SK-N-SH (cell line): ENCODE measurements at regions not wholly inside any gene's neighbourhood (a gene's known extent, or its start where the extent isn't known, plus 50 kb on each side); places are given as distances from the start of the nearest gene placed in this dataset.

Experiments
- CTCF ChIA-PET: fragments of 300-600, 350-600 bp; formaldehyde crosslinking; extraction: SDS; loops from one replicate; lab custom pipeline; 2021; lab: Yijun Ruan, JAX
- POLR2A ChIA-PET: fragments of 350-600 bp; sonication (Branson Sonifier 250); formaldehyde crosslinking; extraction: SDS; loops from one replicate; lab custom pipeline; 2020; ENCODE audit warnings: antibody characterized with exemption, inconsistent platforms; lab: Yijun Ruan, JAX
- DNase-seq: peaks from one replicate; pipeline ENCODE4 v3.0.0; 2012
- H2AFZ ChIP-seq: fragments of 200-600 bp; sonication (generic); 2 replicates; pipeline ENCODE4 v1.8.1; 2016; ENCODE audit warnings: antibody characterized with exemption, mild to moderate bottlenecking, low read depth
- H3F3A ChIP-seq: fragments of 200-600 bp; sonication (generic); replicated peaks from 2 replicates; pipeline ENCODE3; 2016; ENCODE audit warnings: antibody characterized with exemption, mild to moderate bottlenecking; ENCODE audit not compliant: insufficient read depth
- H3K27ac ChIP-seq, 2 experiments: fragments of 200-500 bp in 1 of 2; fragments of 200-600 bp in 1 of 2; sonication (Bioruptor generic) in 1 of 2; sonication (generic), shearing (Covaris generic) in 1 of 2; 2 replicates each; pipeline versions ENCODE4 v1.5.1 to v1.6.1; 2014 to 2016; ENCODE audit warnings: low read depth in 2 of 2, inconsistent platforms in 1 of 2, low read length in 1 of 2, mild to moderate bottlenecking in 1 of 2, mixed read lengths in 1 of 2
- H3K27me3 ChIP-seq: fragments of 200-600 bp; sonication (generic), shearing (Covaris generic); 2 replicates; pipeline ENCODE4 v1.6.1; 2016; ENCODE audit warnings: mixed run types; ENCODE audit not compliant: insufficient read depth
- H3K36me3 ChIP-seq, 2 experiments: fragments of 200-500 bp in 1 of 2; fragments of 200-600 bp in 1 of 2; sonication (Bioruptor generic) in 1 of 2; sonication (generic) in 1 of 2; replicated peaks in 1 of 2; 2 replicates each; pipeline versions ENCODE3 to v1.5.1; 2014 to 2016; ENCODE audit warnings: low read length in 1 of 2, mild to moderate bottlenecking in 1 of 2; ENCODE audit not compliant: insufficient read depth in 2 of 2, control insufficient read depth in 1 of 2
- H3K4me1 ChIP-seq, 2 experiments: fragments of 200-500 bp in 1 of 2; fragments of 200-600 bp in 1 of 2; sonication (Bioruptor generic) in 1 of 2; sonication (generic), shearing (Covaris generic) in 1 of 2; 2 replicates each; pipeline versions ENCODE4 v1.5.1 to v1.6.1; 2014 to 2016; ENCODE audit warnings: low read depth in 1 of 2, low read length in 1 of 2, mixed run types in 1 of 2; ENCODE audit not compliant: insufficient read depth in 2 of 2, control insufficient read depth in 1 of 2
- H3K4me2 ChIP-seq: fragments of 200-600 bp; sonication (generic), shearing (Covaris generic); 2 replicates; pipeline ENCODE4 v1.6.1; 2017; ENCODE audit warnings: mixed run types
- H3K4me3 ChIP-seq, 2 experiments: fragments of 200-500 bp in 1 of 2; fragments of 200-600 bp in 1 of 2; sonication (Bioruptor generic) in 1 of 2; sonication (generic), shearing (Covaris generic) in 1 of 2; 2 replicates each; pipeline versions ENCODE4 v1.5.1 to v1.8.1; 2014 to 2016; ENCODE audit warnings: low read depth in 2 of 2, inconsistent platforms in 1 of 2, low read length in 1 of 2, mild to moderate bottlenecking in 1 of 2, mixed read lengths in 1 of 2, moderate library complexity in 1 of 2
- H3K79me2 ChIP-seq: fragments of 200-600 bp; sonication (generic); 2 replicates; pipeline ENCODE4 v1.8.1; 2017; ENCODE audit warnings: mild to moderate bottlenecking; ENCODE audit not compliant: insufficient read depth
- H3K9ac ChIP-seq: fragments of 200-600 bp; sonication (generic); 2 replicates; pipeline ENCODE4 v1.6.1; 2017; ENCODE audit warnings: mixed run types
- H3K9me2 ChIP-seq: fragments of 200-600 bp; sonication (generic); 2 replicates; pipeline ENCODE4 v1.6.1; 2017; ENCODE audit warnings: mixed run types
- H3K9me3 ChIP-seq: fragments of 200-600 bp; sonication (generic); 2 replicates; pipeline ENCODE4 v1.6.1; 2017; ENCODE audit warnings: mixed run types, mild to moderate bottlenecking, moderate library complexity
- H4K20me1 ChIP-seq: fragments of 200-600 bp; sonication (generic); 2 replicates; pipeline ENCODE4 v1.6.1; 2017; ENCODE audit warnings: mild to moderate bottlenecking, mixed run types; ENCODE audit not compliant: insufficient read depth
- EZH2phosphoT487 ChIP-seq: fragments of 200-600 bp; sonication (generic); IDR thresholded peaks from 2 replicates; pipeline ENCODE4 v1.6.1; 2017; ENCODE audit warnings: low read depth, mixed run types, mild to moderate bottlenecking, antibody characterized with exemption, moderate library complexity, borderline replicate concordance
- FOSL2 ChIP-seq: IDR thresholded peaks from 2 replicates; pipeline ENCODE4 v1.4.0; 2012; ENCODE audit warnings: low read depth, mild to moderate bottlenecking, moderate library complexity, borderline replicate concordance
- FOXJ3 ChIP-seq: sonication (generic); formaldehyde crosslinking; IDR thresholded peaks from 2 replicates; pipeline ENCODE4 v1.5.1; 2020; ENCODE audit warnings: mild to moderate bottlenecking, missing genetic modification reagents
- FOXM1 ChIP-seq: IDR thresholded peaks from 2 replicates; pipeline ENCODE4 v1.4.0; 2012; ENCODE audit warnings: low read depth, mild to moderate bottlenecking
- GABPA ChIP-seq: IDR thresholded peaks from 2 replicates; pipeline ENCODE4 v1.4.0; 2012; ENCODE audit warnings: low read depth, mild to moderate bottlenecking
- JUND ChIP-seq: IDR thresholded peaks from 2 replicates; pipeline ENCODE4 v1.4.0; 2012
- MEF2A ChIP-seq: IDR thresholded peaks from 2 replicates; pipeline ENCODE4 v1.4.0; 2012; ENCODE audit warnings: low read depth, borderline replicate concordance
- NFIC ChIP-seq: IDR thresholded peaks from 2 replicates; pipeline ENCODE4 v1.4.0; 2012; ENCODE audit warnings: borderline replicate concordance
- NRF1 ChIP-seq: IDR thresholded peaks from 2 replicates; pipeline ENCODE4 v1.6.1; 2012; ENCODE audit warnings: low read depth, mild to moderate bottlenecking, low read length
- POLR2AphosphoS5 ChIP-seq: IDR thresholded peaks from 2 replicates; pipeline ENCODE4 v1.6.1; 2012; ENCODE audit warnings: low read depth, low read length
- RAD21 ChIP-seq: IDR thresholded peaks from 2 replicates; pipeline ENCODE4 v1.6.1; 2012; ENCODE audit warnings: mild to moderate bottlenecking, low read length
- RFX5 ChIP-seq: IDR thresholded peaks from 2 replicates; pipeline ENCODE4 v1.6.1; 2012; ENCODE audit warnings: mild to moderate bottlenecking, improper control_type of control experiment, low read length
- TEAD4 ChIP-seq: IDR thresholded peaks from 2 replicates; pipeline ENCODE4 v1.4.0; 2012; ENCODE audit warnings: mild to moderate bottlenecking, borderline replicate concordance; ENCODE audit not compliant: insufficient read depth
- WGBS: methylation state at CpG from one replicate; pipeline ENCODE4 v1.1.6; 2017; ENCODE audit warnings: low lambda C conversion rate; 5-methylcytosine and 5-hydroxymethylcytosine counted together
- TF ChIP-seq, protein P1 (sequence below): IDR thresholded peaks from 2 replicates; pipeline ENCODE4 v1.4.0; 2012; ENCODE audit warnings: low read depth, borderline replicate concordance
- TF ChIP-seq, protein P2 (sequence below): IDR thresholded peaks from 2 replicates; pipeline ENCODE4 v1.6.1; 2012; ENCODE audit warnings: mild to moderate bottlenecking, low read depth, low read length, moderate library complexity
- TF ChIP-seq, protein P3 (sequence below): IDR thresholded peaks from 2 replicates; pipeline ENCODE4; 2012
- TF ChIP-seq, protein P4 (sequence below): fragments of 200-600 bp; sonication (generic); IDR thresholded peaks from 2 replicates; pipeline ENCODE4 v1.6.1; 2017; ENCODE audit warnings: antibody characterized with exemption, mild to moderate bottlenecking, moderate library complexity
- TF ChIP-seq, protein P5 (sequence below): IDR thresholded peaks from 2 replicates; pipeline ENCODE4 v1.4.0; 2012; ENCODE audit warnings: low read depth, borderline replicate concordance

DNA sequence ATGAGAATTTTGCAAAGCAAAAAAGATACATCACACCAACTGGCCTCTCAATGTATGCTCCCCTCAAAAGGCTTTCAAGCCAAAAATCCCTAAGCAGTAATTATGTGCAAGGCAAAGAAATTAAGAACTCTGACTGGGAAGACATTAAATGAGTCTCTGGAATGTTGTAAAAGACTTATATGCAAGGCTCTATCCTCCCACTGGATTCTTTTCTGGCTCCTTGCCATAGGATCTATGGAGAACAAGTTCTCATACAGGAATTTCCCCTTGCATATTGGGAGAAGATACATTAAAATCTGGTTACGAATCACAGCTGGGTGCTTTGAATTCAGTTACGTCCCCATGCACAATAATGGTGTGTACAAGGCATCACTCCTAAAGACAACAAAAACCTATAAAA is 73.4 kb upstream of the ATL2 start:
- POLR2A ChIA-PET, result no interaction called here
- WGBS, result 71% methylated on average over 2 of the region's 2 CpGs
- DNase-seq, result no peak
- Histone ChIP-seq H3K9me2 (no peaks in the 10 kb centered on the region), H3K4me3 (no peak overlapping the region), H3K9me3 (no peaks in the 10 kb centered on the region), H3K79me2 (no peaks in the 10 kb centered on the region), H3K9ac (no peak overlapping the region), H3K4me1 (peaks cover 0 to 4% of the 10 kb centered on the region in 2 experiments; a peak in 1 of 4 replicates), H3K36me3 (no peaks in the 10 kb centered on the region), H3K4me2 (no peak overlapping the region), H4K20me1 (no peaks in the 10 kb centered on the region), H3F3A (no peaks in the 10 kb centered on the region), H2AFZ (no peak overlapping the region), H3K27ac (no peak overlapping the region), H3K27me3 (peaks cover 5% of the 10 kb centered on the region; the same call in 1 of the 2 replicates)
- TF ChIP-seq GABPA (no peak), FOXM1 (no peak), FOXJ3 (CRISPR knock-in tag) (no peak), MEF2A (no peak), RAD21 (no peak), FOSL2 (no peak)
- CTCF ChIA-PET, result interaction anchor here (0.8 to 1.4 kb wide), 2 partner anchors 15 to 58 kb away, joined by 3 read pairs; no protein-coding TSS in a partner anchor

DNA sequence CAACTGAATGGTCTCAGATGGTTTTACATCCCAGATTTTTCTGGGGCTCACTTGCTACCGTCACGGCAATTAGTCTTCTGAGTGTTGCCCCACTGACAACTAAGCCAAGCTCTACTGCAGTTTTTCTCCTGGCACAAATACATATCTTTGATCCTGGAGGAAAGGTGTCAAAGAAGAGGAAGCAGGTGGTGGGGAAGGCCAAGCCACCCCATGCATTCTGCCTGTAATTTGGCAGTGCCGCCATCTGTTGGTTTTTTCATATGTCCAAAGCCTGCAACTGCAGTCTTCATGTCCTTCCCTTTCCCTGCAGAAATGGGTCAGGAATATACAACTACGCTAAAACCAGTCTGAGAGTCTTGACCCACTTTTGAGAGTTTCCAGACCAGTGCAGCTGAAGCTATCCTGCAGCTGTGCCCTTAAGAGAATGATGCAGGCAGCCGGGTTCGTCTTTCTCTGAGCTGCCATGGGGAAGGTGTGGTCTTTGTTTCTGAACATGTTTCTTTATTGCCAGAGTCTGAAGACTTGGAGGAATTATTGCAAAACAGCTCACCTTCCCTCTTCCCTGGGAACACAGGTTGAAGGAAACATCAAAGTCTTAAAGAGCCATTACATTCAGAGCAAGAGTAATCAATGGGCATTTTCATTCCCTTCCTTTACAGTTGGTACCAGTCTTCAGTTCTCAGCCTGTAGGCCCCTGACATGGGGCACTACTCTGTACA is 71.8 kb upstream of the ATL2 start:
- CTCF ChIA-PET, result interaction anchor here (1.0 to 1.7 kb wide), 4 partner anchors 11 to 87 kb away, joined by 3 to 7 read pairs (median 3); no protein-coding TSS in a partner anchor
- 90% methylated on average over 6 of the region's 6 CpGs for WGBS
- peaks cover 5% of the 10 kb centered on the region; the same call in 1 of the 2 replicates for H3K27me3 ChIP-seq
- TF ChIP-seq EZH2phosphoT487 (no peak), POLR2AphosphoS5 (no peak), RFX5 (no peak), FOSL2 (no peak), GABPA (no peak), NFIC (no peak), NRF1 (no peak), TEAD4 (no peak), JUND (no peak)
- TF ChIP-seq, protein P1, sequence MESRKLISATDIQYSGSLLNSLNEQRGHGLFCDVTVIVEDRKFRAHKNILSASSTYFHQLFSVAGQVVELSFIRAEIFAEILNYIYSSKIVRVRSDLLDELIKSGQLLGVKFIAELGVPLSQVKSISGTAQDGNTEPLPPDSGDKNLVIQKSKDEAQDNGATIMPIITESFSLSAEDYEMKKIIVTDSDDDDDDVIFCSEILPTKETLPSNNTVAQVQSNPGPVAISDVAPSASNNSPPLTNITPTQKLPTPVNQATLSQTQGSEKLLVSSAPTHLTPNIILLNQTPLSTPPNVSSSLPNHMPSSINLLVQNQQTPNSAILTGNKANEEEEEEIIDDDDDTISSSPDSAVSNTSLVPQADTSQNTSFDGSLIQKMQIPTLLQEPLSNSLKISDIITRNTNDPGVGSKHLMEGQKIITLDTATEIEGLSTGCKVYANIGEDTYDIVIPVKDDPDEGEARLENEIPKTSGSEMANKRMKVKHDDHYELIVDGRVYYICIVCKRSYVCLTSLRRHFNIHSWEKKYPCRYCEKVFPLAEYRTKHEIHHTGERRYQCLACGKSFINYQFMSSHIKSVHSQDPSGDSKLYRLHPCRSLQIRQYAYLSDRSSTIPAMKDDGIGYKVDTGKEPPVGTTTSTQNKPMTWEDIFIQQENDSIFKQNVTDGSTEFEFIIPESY, result no peak
- TF ChIP-seq, protein P2, sequence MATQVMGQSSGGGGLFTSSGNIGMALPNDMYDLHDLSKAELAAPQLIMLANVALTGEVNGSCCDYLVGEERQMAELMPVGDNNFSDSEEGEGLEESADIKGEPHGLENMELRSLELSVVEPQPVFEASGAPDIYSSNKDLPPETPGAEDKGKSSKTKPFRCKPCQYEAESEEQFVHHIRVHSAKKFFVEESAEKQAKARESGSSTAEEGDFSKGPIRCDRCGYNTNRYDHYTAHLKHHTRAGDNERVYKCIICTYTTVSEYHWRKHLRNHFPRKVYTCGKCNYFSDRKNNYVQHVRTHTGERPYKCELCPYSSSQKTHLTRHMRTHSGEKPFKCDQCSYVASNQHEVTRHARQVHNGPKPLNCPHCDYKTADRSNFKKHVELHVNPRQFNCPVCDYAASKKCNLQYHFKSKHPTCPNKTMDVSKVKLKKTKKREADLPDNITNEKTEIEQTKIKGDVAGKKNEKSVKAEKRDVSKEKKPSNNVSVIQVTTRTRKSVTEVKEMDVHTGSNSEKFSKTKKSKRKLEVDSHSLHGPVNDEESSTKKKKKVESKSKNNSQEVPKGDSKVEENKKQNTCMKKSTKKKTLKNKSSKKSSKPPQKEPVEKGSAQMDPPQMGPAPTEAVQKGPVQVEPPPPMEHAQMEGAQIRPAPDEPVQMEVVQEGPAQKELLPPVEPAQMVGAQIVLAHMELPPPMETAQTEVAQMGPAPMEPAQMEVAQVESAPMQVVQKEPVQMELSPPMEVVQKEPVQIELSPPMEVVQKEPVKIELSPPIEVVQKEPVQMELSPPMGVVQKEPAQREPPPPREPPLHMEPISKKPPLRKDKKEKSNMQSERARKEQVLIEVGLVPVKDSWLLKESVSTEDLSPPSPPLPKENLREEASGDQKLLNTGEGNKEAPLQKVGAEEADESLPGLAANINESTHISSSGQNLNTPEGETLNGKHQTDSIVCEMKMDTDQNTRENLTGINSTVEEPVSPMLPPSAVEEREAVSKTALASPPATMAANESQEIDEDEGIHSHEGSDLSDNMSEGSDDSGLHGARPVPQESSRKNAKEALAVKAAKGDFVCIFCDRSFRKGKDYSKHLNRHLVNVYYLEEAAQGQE, result no peak
- TF ChIP-seq, protein P3, sequence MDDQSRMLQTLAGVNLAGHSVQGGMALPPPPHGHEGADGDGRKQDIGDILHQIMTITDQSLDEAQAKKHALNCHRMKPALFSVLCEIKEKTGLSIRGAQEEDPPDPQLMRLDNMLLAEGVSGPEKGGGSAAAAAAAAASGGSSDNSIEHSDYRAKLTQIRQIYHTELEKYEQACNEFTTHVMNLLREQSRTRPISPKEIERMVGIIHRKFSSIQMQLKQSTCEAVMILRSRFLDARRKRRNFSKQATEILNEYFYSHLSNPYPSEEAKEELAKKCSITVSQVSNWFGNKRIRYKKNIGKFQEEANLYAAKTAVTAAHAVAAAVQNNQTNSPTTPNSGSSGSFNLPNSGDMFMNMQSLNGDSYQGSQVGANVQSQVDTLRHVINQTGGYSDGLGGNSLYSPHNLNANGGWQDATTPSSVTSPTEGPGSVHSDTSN, result no peak
- TF ChIP-seq, protein P4, sequence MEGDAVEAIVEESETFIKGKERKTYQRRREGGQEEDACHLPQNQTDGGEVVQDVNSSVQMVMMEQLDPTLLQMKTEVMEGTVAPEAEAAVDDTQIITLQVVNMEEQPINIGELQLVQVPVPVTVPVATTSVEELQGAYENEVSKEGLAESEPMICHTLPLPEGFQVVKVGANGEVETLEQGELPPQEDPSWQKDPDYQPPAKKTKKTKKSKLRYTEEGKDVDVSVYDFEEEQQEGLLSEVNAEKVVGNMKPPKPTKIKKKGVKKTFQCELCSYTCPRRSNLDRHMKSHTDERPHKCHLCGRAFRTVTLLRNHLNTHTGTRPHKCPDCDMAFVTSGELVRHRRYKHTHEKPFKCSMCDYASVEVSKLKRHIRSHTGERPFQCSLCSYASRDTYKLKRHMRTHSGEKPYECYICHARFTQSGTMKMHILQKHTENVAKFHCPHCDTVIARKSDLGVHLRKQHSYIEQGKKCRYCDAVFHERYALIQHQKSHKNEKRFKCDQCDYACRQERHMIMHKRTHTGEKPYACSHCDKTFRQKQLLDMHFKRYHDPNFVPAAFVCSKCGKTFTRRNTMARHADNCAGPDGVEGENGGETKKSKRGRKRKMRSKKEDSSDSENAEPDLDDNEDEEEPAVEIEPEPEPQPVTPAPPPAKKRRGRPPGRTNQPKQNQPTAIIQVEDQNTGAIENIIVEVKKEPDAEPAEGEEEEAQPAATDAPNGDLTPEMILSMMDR, result no peak
- TF ChIP-seq, protein P5, sequence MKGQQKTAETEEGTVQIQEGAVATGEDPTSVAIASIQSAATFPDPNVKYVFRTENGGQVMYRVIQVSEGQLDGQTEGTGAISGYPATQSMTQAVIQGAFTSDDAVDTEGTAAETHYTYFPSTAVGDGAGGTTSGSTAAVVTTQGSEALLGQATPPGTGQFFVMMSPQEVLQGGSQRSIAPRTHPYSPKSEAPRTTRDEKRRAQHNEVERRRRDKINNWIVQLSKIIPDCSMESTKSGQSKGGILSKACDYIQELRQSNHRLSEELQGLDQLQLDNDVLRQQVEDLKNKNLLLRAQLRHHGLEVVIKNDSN, result no peak

More for the DNA sequence above, 71.8 kb upstream of the ATL2 start:
- no peaks in the 10 kb centered on the region for H3K9me2 ChIP-seq
- no peak for DNase-seq
- H3K27ac ChIP-seq, result no peak overlapping the region
- no peak overlapping the region for H2AFZ ChIP-seq
- no peaks in the 10 kb centered on the region for H3K9me3 ChIP-seq
- no peak overlapping the region for H3K9ac ChIP-seq
- no peaks in the 10 kb centered on the region for H3K36me3 ChIP-seq
- H3K4me2 ChIP-seq, result no peak overlapping the region
- H3K4me3 ChIP-seq, result no peak overlapping the region
- POLR2A ChIA-PET, result no interaction called here
- H4K20me1 ChIP-seq, result no peaks in the 10 kb centered on the region
- peaks cover 3 to 4% of the 10 kb centered on the region in 2 experiments; a peak in 2 of 4 replicates for H3K4me1 ChIP-seq
- H3F3A ChIP-seq, result no peaks in the 10 kb centered on the region
- no peaks in the 10 kb centered on the region for H3K79me2 ChIP-seq
